ENCODE measurements at regions not wholly inside any gene's neighbourhood (a gene's known extent, or its start where the extent isn't known, plus 50 kb on each side); places are given as distances from the start of the nearest gene placed in this dataset.

DNA sequence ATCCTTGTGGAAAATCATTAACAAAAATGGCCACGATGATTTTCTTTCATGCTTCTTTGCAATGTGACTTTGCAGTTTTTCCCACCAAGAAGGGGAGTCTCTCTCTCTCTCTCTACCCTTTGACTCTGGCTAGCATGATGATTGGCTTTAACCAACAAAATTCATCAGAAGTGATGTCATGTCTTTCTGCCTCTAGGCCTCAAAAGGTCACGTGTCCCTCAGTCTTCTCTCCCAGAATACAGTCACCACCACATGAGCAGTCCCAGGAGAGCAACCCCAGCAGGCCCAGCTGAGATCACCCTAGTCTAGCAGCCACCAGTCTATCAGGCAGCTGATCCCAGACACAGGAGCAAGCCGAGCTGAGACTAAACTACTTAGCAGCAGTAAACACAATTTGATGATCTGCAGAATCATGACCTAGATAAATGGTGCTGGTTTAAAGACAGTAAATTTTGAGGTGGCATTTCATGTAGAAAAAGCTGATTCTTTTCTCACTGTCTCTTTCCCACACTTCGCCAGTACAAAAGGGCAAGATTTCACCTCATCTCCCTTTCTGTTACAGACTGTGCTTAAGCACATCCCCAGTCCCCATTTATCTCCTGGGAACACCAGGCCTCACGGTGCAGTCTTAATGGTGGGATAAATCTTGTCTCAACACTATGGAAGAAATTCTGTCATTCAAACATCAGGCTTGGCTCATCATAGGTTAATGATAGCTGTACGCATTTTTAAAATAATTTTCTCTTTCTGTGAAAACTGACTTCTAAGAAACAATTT, 132.7 kb downstream of the SCG2 start:
- Histone ChIP-seq H3K4me3 (ENCODE audit: severe bottlenecking) (no peak overlapping the region), H3K27me3 (ENCODE audit: insufficient read depth, poor library complexity, severe bottlenecking) (no peaks in the 10 kb centered on the region), H3K36me3 (ENCODE audit: low read depth) (no peaks in the 10 kb centered on the region), H3K9me3 (ENCODE audit: severe bottlenecking) (no peaks in the 10 kb centered on the region), H3K4me1 (ENCODE audit: insufficient read depth, poor library complexity, severe bottlenecking) (peaks cover 7% of the 10 kb centered on the region), H3K27ac (ENCODE audit: poor library complexity, severe bottlenecking) (no peak overlapping the region)
- ATAC-seq (ENCODE audit: low read depth) (no peak), DNase-seq (ENCODE audit: low spot score) (no peak)
- TF ChIP-seq, protein P1, sequence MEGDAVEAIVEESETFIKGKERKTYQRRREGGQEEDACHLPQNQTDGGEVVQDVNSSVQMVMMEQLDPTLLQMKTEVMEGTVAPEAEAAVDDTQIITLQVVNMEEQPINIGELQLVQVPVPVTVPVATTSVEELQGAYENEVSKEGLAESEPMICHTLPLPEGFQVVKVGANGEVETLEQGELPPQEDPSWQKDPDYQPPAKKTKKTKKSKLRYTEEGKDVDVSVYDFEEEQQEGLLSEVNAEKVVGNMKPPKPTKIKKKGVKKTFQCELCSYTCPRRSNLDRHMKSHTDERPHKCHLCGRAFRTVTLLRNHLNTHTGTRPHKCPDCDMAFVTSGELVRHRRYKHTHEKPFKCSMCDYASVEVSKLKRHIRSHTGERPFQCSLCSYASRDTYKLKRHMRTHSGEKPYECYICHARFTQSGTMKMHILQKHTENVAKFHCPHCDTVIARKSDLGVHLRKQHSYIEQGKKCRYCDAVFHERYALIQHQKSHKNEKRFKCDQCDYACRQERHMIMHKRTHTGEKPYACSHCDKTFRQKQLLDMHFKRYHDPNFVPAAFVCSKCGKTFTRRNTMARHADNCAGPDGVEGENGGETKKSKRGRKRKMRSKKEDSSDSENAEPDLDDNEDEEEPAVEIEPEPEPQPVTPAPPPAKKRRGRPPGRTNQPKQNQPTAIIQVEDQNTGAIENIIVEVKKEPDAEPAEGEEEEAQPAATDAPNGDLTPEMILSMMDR (IDR thresholded peaks at IDR 0.05; ENCODE audit: poor library complexity, severe bottlenecking), result no peak

DNA sequence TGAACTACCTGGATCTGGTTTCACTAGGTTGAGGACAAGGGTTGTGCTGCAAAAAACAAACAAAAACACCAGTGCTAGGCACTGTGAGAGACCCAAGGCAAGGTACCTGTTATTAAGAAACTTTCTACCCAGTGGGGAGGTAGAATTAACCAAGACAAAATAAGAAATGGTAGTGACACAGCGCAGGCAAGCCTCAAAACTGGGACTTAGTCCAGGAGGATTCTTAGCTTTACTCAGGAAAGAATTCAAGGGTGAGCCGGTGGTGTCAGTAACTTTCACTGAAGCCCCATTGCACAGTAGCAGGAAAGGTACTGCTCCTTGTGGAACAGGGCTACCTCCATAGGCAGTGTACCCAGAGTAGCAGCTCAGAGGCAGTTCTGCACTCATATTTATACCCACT, 131.6 kb downstream of the SCG2 start:
- Histone ChIP-seq H3K4me1 (ENCODE audit: insufficient read depth, poor library complexity, severe bottlenecking) (peaks cover 3% of the 10 kb centered on the region), H3K4me3 (ENCODE audit: severe bottlenecking) (no peak overlapping the region), H3K27ac (ENCODE audit: poor library complexity, severe bottlenecking) (no peak overlapping the region), H3K27me3 (ENCODE audit: insufficient read depth, poor library complexity, severe bottlenecking) (no peaks in the 10 kb centered on the region), H3K36me3 (ENCODE audit: low read depth) (no peaks in the 10 kb centered on the region), H3K9me3 (ENCODE audit: severe bottlenecking) (no peaks in the 10 kb centered on the region)
- ATAC-seq (ENCODE audit: low read depth) (no peak), DNase-seq (ENCODE audit: low spot score) (no peak)
- TF ChIP-seq, protein P1 (IDR thresholded peaks at IDR 0.05; ENCODE audit: poor library complexity, severe bottlenecking), result no peak

DNA sequence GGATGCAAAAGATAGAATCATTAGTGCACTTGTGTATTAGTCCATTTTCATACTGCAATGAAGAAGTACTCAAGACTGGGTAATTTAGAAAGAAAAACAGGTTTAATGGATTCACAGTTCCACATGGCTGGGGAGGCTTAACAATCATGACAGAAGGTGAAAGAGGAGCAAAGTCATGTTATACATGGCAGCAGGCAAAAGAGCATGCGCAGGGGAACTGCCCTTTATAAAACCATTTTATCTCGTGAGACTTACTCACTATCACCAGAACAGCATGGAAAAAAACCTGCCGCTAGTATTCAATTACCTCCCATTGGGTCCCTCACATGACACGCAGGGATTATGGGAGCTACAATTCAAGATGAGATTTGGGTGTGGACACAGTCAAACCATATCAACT, 129.4 kb downstream of the SCG2 start:
- TF ChIP-seq, protein P1 (IDR thresholded peaks at IDR 0.05; ENCODE audit: poor library complexity, severe bottlenecking), result no peak
- no peak for ATAC-seq (ENCODE audit: low read depth)
- DNase-seq (ENCODE audit: low spot score), result no peak
- Histone ChIP-seq H3K27ac (ENCODE audit: poor library complexity, severe bottlenecking) (no peak overlapping the region), H3K9me3 (ENCODE audit: severe bottlenecking) (no peaks in the 10 kb centered on the region), H3K4me1 (ENCODE audit: insufficient read depth, poor library complexity, severe bottlenecking) (no peaks in the 10 kb centered on the region), H3K27me3 (ENCODE audit: insufficient read depth, poor library complexity, severe bottlenecking) (no peaks in the 10 kb centered on the region), H3K36me3 (ENCODE audit: low read depth) (no peaks in the 10 kb centered on the region), H3K4me3 (ENCODE audit: severe bottlenecking) (no peak overlapping the region)

DNA sequence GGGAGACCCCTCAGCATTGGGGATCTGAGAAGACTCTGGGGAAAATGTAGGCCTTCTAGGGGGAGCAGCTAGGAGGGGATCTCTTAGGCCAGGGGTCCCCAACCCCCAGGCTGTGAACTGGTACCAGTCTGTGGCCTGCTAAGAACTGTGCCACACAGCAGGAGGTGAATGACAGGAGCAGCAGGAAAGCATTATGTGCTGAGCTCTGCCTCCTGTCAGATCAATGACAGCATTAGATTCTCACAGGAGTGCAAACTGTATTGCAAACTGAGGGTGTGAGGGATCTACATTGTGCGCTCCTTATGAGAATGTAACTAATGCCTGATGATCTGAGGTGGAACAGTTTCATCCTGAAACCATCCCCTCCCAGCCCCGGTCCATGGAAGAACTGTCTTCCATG, 127.3 kb downstream of the SCG2 start:
- DNase-seq (ENCODE audit: low spot score) (no peak), ATAC-seq (ENCODE audit: low read depth) (no peak)
- H3K9me3 ChIP-seq (ENCODE audit: severe bottlenecking), result no peaks in the 10 kb centered on the region
- no peaks in the 10 kb centered on the region for H3K36me3 ChIP-seq (ENCODE audit: low read depth)
- H3K4me3 ChIP-seq (ENCODE audit: severe bottlenecking), result no peak overlapping the region
- no peak overlapping the region for H3K27ac ChIP-seq (ENCODE audit: poor library complexity, severe bottlenecking)
- no peaks in the 10 kb centered on the region for H3K27me3 ChIP-seq (ENCODE audit: insufficient read depth, poor library complexity, severe bottlenecking)
- no peaks in the 10 kb centered on the region for H3K4me1 ChIP-seq (ENCODE audit: insufficient read depth, poor library complexity, severe bottlenecking)
- TF ChIP-seq, protein P1 (IDR thresholded peaks at IDR 0.05; ENCODE audit: poor library complexity, severe bottlenecking), result no peak

DNA sequence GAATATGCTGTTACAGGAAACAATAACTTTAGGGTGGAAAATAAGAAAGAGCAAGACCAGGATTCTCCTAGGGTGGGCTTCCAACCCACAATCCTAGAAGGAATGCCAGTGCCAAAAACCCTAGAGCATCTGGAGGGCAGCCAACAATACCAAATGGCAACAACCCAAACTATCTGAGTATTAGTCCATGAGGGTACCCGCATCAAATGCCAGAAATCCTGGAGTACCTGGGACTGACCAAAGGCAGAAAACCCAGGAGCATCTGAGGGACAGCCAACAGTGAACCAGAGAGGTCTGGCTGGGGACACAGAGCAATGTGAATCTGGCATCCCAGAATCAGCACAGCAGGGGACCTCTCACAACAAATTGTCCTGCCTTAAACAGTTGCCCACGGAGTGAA, 126.3 kb downstream of the SCG2 start:
- H3K4me1 ChIP-seq (ENCODE audit: insufficient read depth, poor library complexity, severe bottlenecking), result no peaks in the 10 kb centered on the region
- no peaks in the 10 kb centered on the region for H3K27me3 ChIP-seq (ENCODE audit: insufficient read depth, poor library complexity, severe bottlenecking)
- no peak for DNase-seq (ENCODE audit: low spot score)
- ATAC-seq (ENCODE audit: low read depth), result no peak
- no peaks in the 10 kb centered on the region for H3K9me3 ChIP-seq (ENCODE audit: severe bottlenecking)
- TF ChIP-seq, protein P1 (IDR thresholded peaks at IDR 0.05; ENCODE audit: poor library complexity, severe bottlenecking), result no peak
- no peak overlapping the region for H3K4me3 ChIP-seq (ENCODE audit: severe bottlenecking)
- no peak overlapping the region for H3K27ac ChIP-seq (ENCODE audit: poor library complexity, severe bottlenecking)
- no peaks in the 10 kb centered on the region for H3K36me3 ChIP-seq (ENCODE audit: low read depth)

Data from RWPE2 (cell line).